ENCODE measurements at regions not wholly inside any gene's neighbourhood (a gene's known extent, or its start where the extent isn't known, plus 50 kb on each side); places are given as distances from the start of the nearest gene placed in this dataset.

GRCh38 chr9:101881508-101881907, 143.1 kb upstream of the GRIN3A start:
- H3K27me3 ChIP-seq = no peaks in the 10 kb centered on the region
- no peaks in the 10 kb centered on the region for H3K36me3 ChIP-seq
- no peak overlapping the region for H3K4me3 ChIP-seq
- no peak for ATAC-seq (ENCODE audit: low FRiP score in 2 of 2)
- H3K27ac ChIP-seq = no peak overlapping the region
- 63 to 69% methylated on average over 2 of the region's 2 CpGs for WGBS, 2 donors
- TF ChIP-seq POLR2A (IDR thresholded peaks at IDR 0.05) (no peak), POLR2AphosphoS5 (IDR thresholded peaks at IDR 0.05) (no peak), CTCF (IDR thresholded peaks at IDR 0.05) (no peak), EP300 (IDR thresholded peaks at IDR 0.05) (no peak)
- no peaks in the 10 kb centered on the region for H3K9me3 ChIP-seq
- no peak for DNase-seq
- no peaks in the 10 kb centered on the region for H3K4me1 ChIP-seq

GRCh38 chr9:101880846-101881245, 142.4 kb upstream of the GRIN3A start:
- DNase-seq (no peak), ATAC-seq (ENCODE audit: low FRiP score in 2 of 2) (no peak)
- Histone ChIP-seq H3K36me3 (no peaks in the 10 kb centered on the region), H3K27me3 (no peaks in the 10 kb centered on the region), H3K9me3 (no peaks in the 10 kb centered on the region), H3K4me3 (no peak overlapping the region), H3K27ac (no peak overlapping the region), H3K4me1 (no peaks in the 10 kb centered on the region)
- TF ChIP-seq CTCF (IDR thresholded peaks at IDR 0.05) (no peak), POLR2A (IDR thresholded peaks at IDR 0.05) (no peak), POLR2AphosphoS5 (IDR thresholded peaks at IDR 0.05) (no peak), EP300 (IDR thresholded peaks at IDR 0.05) (no peak)

DNA sequence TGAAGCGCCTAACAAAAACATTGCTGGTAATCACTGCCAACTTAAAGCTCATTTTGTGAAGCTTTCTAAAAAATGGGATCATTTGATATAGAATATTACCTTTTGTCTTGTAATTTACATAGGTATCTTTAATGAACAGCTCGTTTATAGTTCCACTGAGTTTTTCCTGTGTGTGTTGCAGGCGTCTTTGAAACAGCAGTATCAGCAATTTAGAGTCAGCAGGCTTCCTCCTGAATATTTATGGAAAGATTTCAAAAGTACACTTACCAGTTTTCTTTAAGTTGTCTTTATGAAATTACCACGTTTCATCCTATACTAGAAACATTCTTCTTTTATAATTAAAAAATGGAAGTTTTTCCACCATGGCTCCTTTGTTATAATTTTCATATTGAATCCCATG, 140.3 kb upstream of the GRIN3A start:
- Histone ChIP-seq H3K4me1 (no peaks in the 10 kb centered on the region), H3K9me3 (no peaks in the 10 kb centered on the region), H3K27ac (no peak overlapping the region), H3K36me3 (no peaks in the 10 kb centered on the region), H3K27me3 (no peaks in the 10 kb centered on the region), H3K4me3 (no peak overlapping the region)
- ATAC-seq (ENCODE audit: low FRiP score in 2 of 2) (no peak), DNase-seq (no peak)
- WGBS, 2 donors = 47 to 53% methylated on average over 4 of the region's 4 CpGs
- TF ChIP-seq EP300 (IDR thresholded peaks at IDR 0.05) (no peak), POLR2A (IDR thresholded peaks at IDR 0.05) (no peak), POLR2AphosphoS5 (IDR thresholded peaks at IDR 0.05) (no peak), CTCF (IDR thresholded peaks at IDR 0.05) (no peak)

DNA sequence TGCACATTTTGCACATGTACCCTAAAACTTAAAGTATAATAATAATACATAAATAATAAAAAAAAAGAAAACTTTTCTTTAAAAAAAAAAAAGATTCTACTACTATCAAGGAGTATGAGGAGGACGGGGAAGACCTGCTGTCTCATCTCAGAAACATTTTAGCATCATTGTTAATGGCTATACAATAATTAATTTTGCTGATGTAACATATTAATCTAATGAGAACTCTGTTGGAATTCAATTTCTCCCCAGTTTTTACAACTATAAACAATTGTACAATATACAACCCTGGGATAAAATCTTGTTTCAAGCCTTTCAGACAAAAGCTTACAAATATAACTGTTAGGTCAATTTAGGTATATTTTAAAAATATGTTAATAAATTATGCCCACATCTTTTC, 139.0 kb upstream of the GRIN3A start:
- WGBS, 2 donors = 61 to 64% methylated on average over 1 of the region's 1 CpG
- ATAC-seq (ENCODE audit: low FRiP score in 2 of 2) = no peak
- TF ChIP-seq CTCF (IDR thresholded peaks at IDR 0.05) (no peak), POLR2A (IDR thresholded peaks at IDR 0.05) (no peak), POLR2AphosphoS5 (IDR thresholded peaks at IDR 0.05) (no peak), EP300 (IDR thresholded peaks at IDR 0.05) (no peak)

DNA sequence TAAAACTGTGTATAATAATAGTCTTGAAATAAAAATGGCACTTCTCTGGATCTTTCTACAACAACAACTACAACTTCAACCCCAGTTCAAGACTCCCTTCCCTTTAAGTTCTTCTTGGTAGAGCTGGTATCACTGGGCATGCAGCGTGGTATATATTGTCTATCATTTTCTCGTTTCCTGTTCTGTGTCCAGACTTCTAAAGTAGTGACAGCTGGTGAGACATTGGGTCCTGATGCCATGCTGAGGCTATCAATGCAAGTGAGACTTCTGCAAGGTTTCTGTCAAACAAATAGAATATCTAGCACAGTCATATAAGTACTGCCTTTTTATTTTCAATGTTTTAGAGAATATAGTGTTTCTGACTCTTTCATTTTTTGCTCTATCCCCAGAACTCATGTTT, 123.0 kb upstream of the GRIN3A start:
- Histone ChIP-seq H3K4me1 (no peaks in the 10 kb centered on the region), H3K9me3 (no peaks in the 10 kb centered on the region), H3K4me3 (no peak overlapping the region), H3K36me3 (no peaks in the 10 kb centered on the region), H3K27me3 (no peaks in the 10 kb centered on the region), H3K27ac (no peak overlapping the region)
- WGBS, 2 donors = 73 to 86% methylated on average over 2 of the region's 2 CpGs
- DNase-seq (no peak), ATAC-seq (ENCODE audit: low FRiP score in 2 of 2) (no peak)
- no peak for TF ChIP-seq POLR2A (IDR thresholded peaks at IDR 0.05)
- TF ChIP-seq CTCF (IDR thresholded peaks at IDR 0.05) = no peak
- TF ChIP-seq POLR2AphosphoS5 (IDR thresholded peaks at IDR 0.05) = no peak
- TF ChIP-seq EP300 (IDR thresholded peaks at IDR 0.05) = no peak

More for the DNA sequence above, 139.0 kb upstream of the GRIN3A start:
- Histone ChIP-seq H3K4me3 (no peak overlapping the region), H3K4me1 (no peaks in the 10 kb centered on the region), H3K27me3 (no peaks in the 10 kb centered on the region), H3K27ac (no peak overlapping the region), H3K9me3 (no peaks in the 10 kb centered on the region), H3K36me3 (no peaks in the 10 kb centered on the region)
- DNase-seq = no peak

Data from upper lobe of left lung (tissue), 6 donors.